ENCODE measurements at regions not wholly inside any gene's neighbourhood (a gene's known extent, or its start where the extent isn't known, plus 50 kb on each side); places are given as distances from the start of the nearest gene placed in this dataset.

GRCh38 chr13:105142556-105142955, 1392.9 kb downstream of the EFNB2 start (continued):
- TF ChIP-seq EZH2phosphoT487 (IDR thresholded peaks at IDR 0.05; ENCODE audit: borderline replicate concordance) (no peak), POLR2A (IDR thresholded peaks at IDR 0.05; ENCODE audit: borderline replicate concordance, extremely low read depth, insufficient read depth, insufficient read length) (no peak), CTCF (IDR thresholded peaks at IDR 0.05 in 2 of 3, conservative IDR thresholded peaks at IDR 0.05 in 1 of 3; ENCODE audit: borderline replicate concordance in 1 of 3, insufficient read depth in 1 of 3, low read depth in 2 of 3, low read length in 2 of 3) (no peak)

DNA sequence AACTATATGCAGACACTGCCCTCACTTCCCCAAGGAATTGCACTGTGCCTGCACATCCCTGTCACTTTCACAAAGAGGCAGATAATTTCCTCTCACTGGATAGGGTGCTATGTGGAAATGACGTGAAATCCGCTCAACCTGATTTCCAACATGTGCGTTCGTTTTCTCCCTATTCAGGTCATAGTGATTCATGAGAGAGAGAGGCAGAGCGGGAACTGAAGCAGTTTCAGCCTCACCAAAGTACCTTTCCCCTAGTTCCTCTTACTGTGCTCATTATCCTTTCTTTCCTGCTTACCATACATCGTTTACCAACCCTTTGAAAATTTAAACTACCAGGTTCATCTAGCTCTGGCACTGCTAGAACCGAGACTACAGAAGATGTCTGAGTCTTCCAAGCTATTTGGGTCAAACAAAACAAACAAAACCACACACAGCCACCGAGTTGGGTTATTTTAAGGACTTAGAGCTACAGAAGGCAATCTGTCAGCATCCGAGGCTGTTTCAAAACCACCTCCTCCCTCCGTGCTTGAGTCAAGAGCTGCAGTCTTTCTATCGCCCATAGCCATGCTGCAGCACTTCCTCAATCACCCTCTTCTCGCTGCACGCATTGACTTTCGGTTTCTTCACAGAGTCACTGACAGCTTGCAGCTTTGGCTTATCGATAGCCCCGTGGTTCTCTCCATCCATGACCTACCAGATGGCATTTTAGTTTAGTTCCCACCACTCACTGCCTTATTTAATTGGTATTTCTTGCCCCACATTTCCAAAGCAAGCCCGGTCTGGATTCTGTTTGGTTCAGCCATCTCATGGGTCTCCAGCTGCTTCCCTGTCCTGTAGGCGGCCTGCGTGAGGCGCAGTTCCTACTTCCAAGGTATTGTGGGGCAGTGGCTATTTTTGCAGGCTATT, 1395.8 kb downstream of the EFNB2 start:
- H3K9me2 ChIP-seq (ENCODE audit: insufficient read depth): no peaks in the 10 kb centered on the region
- H3K36me3 ChIP-seq (ENCODE audit: control insufficient read depth in 1 of 2, insufficient read depth in 2 of 2, low read length in 2 of 2): no peaks in the 10 kb centered on the region
- H3K4me2 ChIP-seq (ENCODE audit: low read length): peak overlapping the region; percentile 76
- peak overlapping the region; percentile 84 for H2AFZ ChIP-seq (ENCODE audit: low read depth, low read length, poor library complexity, severe bottlenecking)
- ATAC-seq (peak; percentile 91), DNase-seq (ENCODE audit: low read depth, low spot score) (peak; percentile 44)
- H3K27me3 ChIP-seq (ENCODE audit: insufficient read depth, low read length): no peaks in the 10 kb centered on the region
- BruUV-seq (replicated peaks): TSS peak; percentile 64
- H3K9ac ChIP-seq (ENCODE audit: low read length): peak overlapping the region; percentile 66
- H3K9me3 ChIP-seq (ENCODE audit: control insufficient read depth in 1 of 2, insufficient read depth in 1 of 2, low read depth in 1 of 2, low read length in 2 of 2): no peaks in the 10 kb centered on the region
- peak overlapping the region; percentile 41 for H3K27ac ChIP-seq (ENCODE audit: low read depth, low read length)
- no peaks in the 10 kb centered on the region for H4K20me1 ChIP-seq (ENCODE audit: insufficient read depth)
- H3K4me1 ChIP-seq (ENCODE audit: control insufficient read depth in 1 of 2, insufficient read depth in 2 of 2, low read length in 2 of 2): peaks cover 0 to 14% of the 10 kb centered on the region in 2 experiments; a peak in 2 of 4 replicates
- CTCF ChIA-PET: interaction anchor here (1.0 kb wide), 1 partner anchor 366 kb away, joined by 4 read pairs; no protein-coding TSS in a partner anchor
- intact Hi-C loops (cut with micrococcal nuclease): loop anchor here (5.0 kb wide), 1 partner anchor 1398 kb away; the partner anchor contains the start of gene EFNB2
- H3K79me2 ChIP-seq (ENCODE audit: insufficient read depth, low read length): no peaks in the 10 kb centered on the region
- POLR2A ChIA-PET: no interaction called here
- RAD21 ChIA-PET (ENCODE audit: low non-redundant PET in 1 of 2, low total read pairs in 2 of 2, uncharacterized antibody in 2 of 2, unreplicated experiment in 2 of 2): interaction anchor here in 1 of 2 experiments (0.6 kb wide), 1 partner anchor 38 kb away, joined by 3 read pairs; no protein-coding TSS in a partner anchor
- peak overlapping the region; percentile 58 to 66 for H3K4me3 ChIP-seq (replicated peaks in 1 of 2; ENCODE audit: low read depth in 1 of 2, low read length in 2 of 2)
- peak; percentile 36 for TF ChIP-seq POLR2AphosphoS5 (IDR thresholded peaks at IDR 0.05; ENCODE audit: low read depth, low read length)
- no peak for TF ChIP-seq POLR2A (IDR thresholded peaks at IDR 0.05; ENCODE audit: borderline replicate concordance, extremely low read depth, insufficient read depth, insufficient read length)
- no peak for TF ChIP-seq FOSL1 (IDR thresholded peaks at IDR 0.05; ENCODE audit: low read depth)
- no peak for TF ChIP-seq SRF (IDR thresholded peaks at IDR 0.05; ENCODE audit: low read depth)
- TF ChIP-seq, protein P1, sequence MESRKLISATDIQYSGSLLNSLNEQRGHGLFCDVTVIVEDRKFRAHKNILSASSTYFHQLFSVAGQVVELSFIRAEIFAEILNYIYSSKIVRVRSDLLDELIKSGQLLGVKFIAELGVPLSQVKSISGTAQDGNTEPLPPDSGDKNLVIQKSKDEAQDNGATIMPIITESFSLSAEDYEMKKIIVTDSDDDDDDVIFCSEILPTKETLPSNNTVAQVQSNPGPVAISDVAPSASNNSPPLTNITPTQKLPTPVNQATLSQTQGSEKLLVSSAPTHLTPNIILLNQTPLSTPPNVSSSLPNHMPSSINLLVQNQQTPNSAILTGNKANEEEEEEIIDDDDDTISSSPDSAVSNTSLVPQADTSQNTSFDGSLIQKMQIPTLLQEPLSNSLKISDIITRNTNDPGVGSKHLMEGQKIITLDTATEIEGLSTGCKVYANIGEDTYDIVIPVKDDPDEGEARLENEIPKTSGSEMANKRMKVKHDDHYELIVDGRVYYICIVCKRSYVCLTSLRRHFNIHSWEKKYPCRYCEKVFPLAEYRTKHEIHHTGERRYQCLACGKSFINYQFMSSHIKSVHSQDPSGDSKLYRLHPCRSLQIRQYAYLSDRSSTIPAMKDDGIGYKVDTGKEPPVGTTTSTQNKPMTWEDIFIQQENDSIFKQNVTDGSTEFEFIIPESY (IDR thresholded peaks at IDR 0.05; ENCODE audit: extremely low read depth, insufficient replicate concordance, low read length): no peak
- TF ChIP-seq ZNF274 (IDR thresholded peaks at IDR 0.05; ENCODE audit: low read depth, low read length): no peak
- TF ChIP-seq TCF7L2 (IDR thresholded peaks at IDR 0.05; ENCODE audit: borderline replicate concordance, extremely low read depth, insufficient read depth, insufficient read length): no peak
- peak; percentile 73 for TF ChIP-seq MAX (IDR thresholded peaks at IDR 0.05)
- TF ChIP-seq RAD21 (IDR thresholded peaks at IDR 0.05; ENCODE audit: low read depth): peak; percentile 41
- TF ChIP-seq EGR1 (IDR thresholded peaks at IDR 0.05; ENCODE audit: low read depth): no peak
- TF ChIP-seq ELF1 (IDR thresholded peaks at IDR 0.05; ENCODE audit: borderline replicate concordance, low read depth): 0 out of 2 replicates have a peak, but pooled peaks have one; percentile 9
- no peak for TF ChIP-seq EZH2phosphoT487 (IDR thresholded peaks at IDR 0.05; ENCODE audit: borderline replicate concordance)
- TF ChIP-seq JUND (IDR thresholded peaks at IDR 0.05): 0 out of 2 replicates have a peak, but pooled peaks have one; percentile 4
- TF ChIP-seq YY1 (IDR thresholded peaks at IDR 0.05; ENCODE audit: extremely low read depth, insufficient replicate concordance, low read depth, low read length): peak; percentile 62
- no peak for TF ChIP-seq CEBPB (IDR thresholded peaks at IDR 0.05; ENCODE audit: low read depth)
- TF ChIP-seq CBX3 (IDR thresholded peaks at IDR 0.05; ENCODE audit: low read depth): 0 out of 2 replicates have a peak, but pooled peaks have one; percentile 27
- no peak for TF ChIP-seq SIN3A (IDR thresholded peaks at IDR 0.05; ENCODE audit: low read depth)
- TF ChIP-seq EZH2 (IDR thresholded peaks at IDR 0.05): no peak

Measured in HCT116 (cell line).